GM04504 (cell line): ENCODE measurements at regions not wholly inside any gene's neighbourhood (a gene's known extent, or its start where the extent isn't known, plus 50 kb on each side); places are given as distances from the start of the nearest gene placed in this dataset.

Source experiments
- DNase-seq: peaks from one replicate; pipeline ENCODE4 v3.0.0-alpha.2; 2012; ENCODE audit warnings: low read depth

DNA sequence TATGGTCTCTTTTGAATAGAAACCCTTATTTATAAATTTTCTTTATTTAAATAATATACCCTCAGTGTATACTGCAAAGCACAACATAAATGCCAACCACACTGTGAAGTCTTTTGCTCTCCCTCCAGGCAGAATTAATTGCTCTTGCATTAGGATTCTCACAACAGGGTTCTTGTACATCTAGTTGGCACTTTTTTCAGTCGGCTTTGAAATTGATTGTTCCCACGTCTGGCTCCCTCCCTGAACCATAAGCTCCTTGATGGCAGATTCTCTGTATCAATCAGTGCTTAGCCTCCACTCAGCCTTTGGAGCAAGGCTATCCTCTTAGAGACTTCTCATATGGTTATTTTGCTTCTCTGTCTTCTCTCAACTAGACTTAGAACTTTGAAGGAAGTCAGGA lies 288.0 kb upstream of the POU3F2 start:
- DNase-seq, result no peak

DNA sequence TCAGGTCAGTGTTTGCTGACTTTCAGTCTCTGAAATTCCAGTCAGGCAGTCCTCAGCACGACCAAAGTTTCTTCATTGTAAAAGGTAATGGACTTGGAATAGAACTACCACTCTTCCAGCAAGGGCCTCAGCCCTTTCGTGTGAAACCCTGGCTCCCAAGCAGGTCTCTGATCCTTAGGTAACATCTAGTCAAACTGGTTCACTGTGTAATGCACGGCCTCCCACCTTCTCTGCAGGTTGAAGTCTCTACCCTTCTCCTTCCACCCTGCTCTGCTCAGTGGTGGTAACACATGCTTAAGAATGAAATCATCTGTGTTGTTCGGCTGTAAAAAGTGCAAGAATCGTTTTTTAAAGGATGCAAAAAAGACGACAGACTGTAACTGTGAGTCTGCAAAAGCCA lies 287.2 kb upstream of the POU3F2 start:
- DNase-seq, result no peak

DNA sequence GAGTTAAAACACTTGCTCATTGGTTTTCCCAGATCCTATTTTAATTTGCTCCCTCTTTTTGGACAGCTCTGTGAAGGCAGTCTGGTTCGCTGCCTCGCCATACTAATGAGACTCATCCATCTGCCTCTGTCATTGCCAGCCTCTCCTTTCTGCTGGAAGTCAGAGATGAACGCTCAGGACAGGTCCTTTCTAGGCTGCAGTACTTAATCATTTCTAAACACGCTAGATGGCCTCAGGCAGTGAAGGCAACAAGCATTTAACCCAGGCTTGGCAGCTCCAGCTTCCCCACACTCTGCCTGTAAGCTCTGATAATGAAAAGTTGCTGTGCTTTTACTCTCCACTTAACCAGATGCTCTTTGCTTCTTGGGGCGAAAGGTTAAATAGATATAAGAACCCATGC lies 286.7 kb upstream of the POU3F2 start:
- DNase-seq, result peak; percentile 3

DNA sequence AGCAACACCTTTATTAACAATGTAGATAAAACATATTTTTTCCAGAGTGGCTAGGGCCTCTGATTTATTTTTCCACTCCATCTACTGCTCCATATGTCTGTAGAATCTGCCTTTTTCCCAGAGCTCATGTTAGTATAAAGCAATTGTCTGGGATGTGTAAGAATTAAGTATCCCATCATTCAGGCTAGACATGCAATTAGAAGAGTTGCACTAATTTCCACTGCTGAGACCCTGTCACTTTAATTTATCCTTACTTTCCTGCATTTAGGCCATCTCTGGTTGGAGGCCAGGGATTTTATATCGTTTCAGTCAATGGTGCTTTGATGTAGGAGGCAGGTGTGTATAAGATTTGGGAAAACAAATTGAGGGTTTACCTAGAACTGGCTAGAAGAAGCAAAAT lies 286.1 kb upstream of the POU3F2 start:
- DNase-seq, result no peak

DNA sequence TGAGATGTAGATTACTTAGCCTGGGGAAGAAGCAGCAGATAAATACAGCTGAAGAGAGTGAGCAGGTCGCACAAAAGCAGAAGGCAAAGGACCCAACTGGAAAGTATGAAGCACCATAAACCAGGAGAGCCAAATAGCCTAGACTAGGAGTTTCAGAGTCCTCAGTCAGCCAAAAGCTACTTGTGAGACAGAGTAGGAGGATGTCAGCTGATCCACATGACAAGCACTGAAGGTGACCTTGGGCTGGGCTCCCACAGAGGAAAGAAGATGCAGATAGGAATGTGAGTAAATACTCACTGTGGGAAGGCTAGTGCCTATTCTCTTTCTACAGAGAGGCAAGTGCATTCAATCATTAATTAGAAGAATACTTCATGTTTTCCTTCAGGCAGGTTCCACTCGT lies 274.0 kb upstream of the POU3F2 start:
- DNase-seq, result no peak

DNA sequence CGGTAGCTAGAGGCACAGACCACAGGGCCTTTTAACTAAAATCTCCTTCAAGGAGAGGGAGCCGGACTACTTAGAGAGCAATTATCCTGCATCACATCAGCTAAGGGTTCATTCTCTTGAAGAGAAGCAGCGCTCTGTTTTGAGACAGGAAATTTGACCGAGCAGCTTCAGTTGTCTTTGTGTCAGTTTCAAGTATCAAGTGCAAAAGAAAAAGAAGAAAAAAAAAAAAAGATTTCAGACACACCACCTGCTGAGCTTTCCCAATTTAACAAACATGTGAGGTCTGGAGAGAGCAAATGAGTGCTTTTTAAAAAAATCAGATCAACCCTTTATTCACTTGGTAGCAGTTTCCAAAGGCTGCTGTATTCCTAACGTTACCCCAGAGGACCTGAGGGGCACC lies 273.5 kb upstream of the POU3F2 start:
- no peak for DNase-seq

GRCh38 chr6:98566126-98566525 lies 268.2 kb upstream of the POU3F2 start:
- no peak for DNase-seq

DNA sequence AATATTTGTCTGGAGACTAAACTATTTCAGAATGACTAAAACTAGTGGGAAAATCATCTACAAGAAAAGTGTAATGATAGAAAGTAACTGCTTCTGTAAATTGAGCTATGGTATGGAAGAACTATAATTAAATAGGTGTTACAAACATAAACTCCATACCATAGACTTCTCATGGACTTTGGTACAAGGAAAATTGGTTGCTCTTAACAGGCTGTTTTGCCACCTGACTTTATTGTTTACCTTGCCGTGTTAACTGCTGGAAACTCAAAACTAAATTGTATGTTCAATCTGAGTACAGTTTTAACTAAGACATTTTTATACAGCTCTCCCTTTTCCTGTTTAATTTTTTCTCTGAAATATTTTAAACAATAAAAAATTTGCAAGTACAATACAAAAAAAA lies 261.8 kb upstream of the POU3F2 start:
- no peak for DNase-seq

GRCh38 chr6:98574984-98575383 lies 259.4 kb upstream of the POU3F2 start:
- DNase-seq, result no peak

GRCh38 chr6:98576791-98577190 lies 257.6 kb upstream of the POU3F2 start:
- peak; percentile 41 for DNase-seq

GRCh38 chr6:98578016-98578415 lies 256.4 kb upstream of the POU3F2 start:
- no peak for DNase-seq

DNA sequence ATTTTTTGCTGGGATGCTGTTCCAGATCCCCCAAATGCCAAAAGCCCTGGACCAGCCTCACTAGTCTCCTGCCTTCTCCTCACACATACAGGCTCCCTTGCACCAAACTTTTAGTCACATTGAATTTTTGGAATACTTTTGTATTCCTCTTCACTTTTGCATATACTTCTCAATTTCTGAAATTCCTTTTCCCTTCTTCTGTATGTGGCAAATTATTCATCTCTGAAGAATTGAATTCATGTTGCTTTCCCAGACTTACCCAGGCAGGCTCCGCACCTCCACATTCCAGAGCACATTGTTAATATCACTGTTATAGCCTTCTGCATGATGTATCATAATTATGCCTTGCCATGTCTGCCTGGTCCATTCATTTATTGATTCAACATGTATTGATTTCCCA lies 255.3 kb upstream of the POU3F2 start:
- no peak for DNase-seq

GRCh38 chr6:98579941-98580340 lies 254.4 kb upstream of the POU3F2 start:
- no peak for DNase-seq

- DNase-seq, result no peak
Observed at GRCh38 chr6:98581705-98582104, 252.7 kb upstream of the POU3F2 start.

- no peak for DNase-seq
Observed at GRCh38 chr6:98583506-98583905, 250.9 kb upstream of the POU3F2 start.

- no peak for DNase-seq
Observed at GRCh38 chr6:98586163-98586562, 248.2 kb upstream of the POU3F2 start.

DNA sequence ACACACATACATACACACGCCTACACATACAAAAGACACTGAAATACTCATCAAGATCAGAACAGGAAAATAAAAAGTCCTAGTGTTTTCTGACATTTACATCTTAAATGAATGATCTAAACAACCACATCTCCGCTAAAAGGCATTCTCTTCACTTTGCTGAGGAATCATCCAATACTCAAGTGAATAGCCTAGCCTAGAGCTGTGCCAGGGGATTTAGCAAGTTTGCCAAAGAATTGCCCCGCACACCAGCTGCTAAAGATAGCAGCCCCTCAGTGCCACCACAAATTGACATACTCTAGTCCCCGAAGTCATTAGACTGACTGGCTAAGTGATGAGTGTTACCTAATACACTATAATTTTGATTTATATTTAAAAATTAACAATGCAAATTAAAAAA lies 246.8 kb upstream of the POU3F2 start:
- no peak for DNase-seq

DNA sequence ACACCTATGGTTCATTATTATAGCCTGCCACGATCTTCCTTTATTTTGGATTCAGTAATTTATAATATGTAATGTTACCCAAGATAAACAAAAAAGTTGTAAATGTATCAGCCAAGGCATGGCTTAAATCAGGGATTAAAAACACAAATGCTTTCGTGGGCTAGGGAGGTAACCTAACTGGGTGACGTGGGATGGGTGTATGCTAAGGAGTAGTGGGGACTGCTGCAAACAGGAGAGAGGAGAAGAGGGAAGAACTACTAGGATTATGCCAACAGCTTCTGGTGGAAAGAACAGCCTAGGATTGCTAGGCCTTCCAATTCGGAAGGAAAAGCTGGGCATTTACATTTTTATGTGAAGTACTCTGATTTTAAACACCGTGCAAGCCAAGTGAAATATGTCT lies 244.8 kb upstream of the POU3F2 start:
- no peak for DNase-seq

DNA sequence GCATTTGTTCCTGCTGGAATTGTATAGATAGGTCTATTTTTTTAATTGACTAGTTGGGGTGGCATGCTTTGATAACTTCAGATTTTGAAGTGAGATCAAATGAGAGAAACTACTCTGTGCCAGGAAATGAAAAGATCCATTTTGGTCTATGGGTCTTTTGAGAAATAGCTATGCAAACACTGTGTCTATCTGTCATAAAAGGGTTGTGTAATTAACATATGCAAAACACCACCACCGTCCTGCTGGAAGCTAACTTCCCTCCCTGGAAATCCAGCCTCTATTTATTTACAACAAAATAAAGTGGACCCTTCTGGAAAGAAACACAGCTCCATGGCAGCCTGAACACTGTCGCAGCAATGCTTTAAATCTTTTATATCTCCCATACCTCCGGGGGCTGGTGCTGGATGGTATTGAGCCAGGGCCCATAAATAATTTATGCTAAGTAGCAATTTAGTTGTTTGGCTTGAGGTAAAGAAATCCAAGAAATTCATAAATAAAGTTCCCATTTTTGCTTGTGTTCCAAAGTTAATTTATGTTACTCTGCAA lies 244.2 kb upstream of the POU3F2 start:
- no peak for DNase-seq

- no peak for DNase-seq
Observed at GRCh38 chr6:98590997-98591396, 243.4 kb upstream of the POU3F2 start.

DNA sequence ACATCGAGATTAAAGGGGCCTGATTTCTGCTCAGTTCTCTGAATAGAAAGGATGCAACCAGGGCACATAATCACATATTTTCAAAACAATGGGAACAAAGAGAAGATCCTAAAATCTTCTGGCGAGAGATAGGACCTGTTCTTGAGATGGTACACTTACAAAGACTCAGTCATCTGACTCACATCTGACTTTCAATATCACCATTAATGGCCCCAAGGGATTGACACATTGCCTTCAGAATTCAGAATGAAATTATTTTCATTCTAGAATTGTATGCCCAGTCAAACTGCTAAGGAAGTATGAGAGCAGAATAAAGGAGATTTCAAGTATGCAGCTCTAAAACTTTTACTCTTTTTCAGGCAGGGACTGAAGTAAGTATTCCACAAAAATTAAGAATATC lies 240.7 kb upstream of the POU3F2 start:
- no peak for DNase-seq

DNA sequence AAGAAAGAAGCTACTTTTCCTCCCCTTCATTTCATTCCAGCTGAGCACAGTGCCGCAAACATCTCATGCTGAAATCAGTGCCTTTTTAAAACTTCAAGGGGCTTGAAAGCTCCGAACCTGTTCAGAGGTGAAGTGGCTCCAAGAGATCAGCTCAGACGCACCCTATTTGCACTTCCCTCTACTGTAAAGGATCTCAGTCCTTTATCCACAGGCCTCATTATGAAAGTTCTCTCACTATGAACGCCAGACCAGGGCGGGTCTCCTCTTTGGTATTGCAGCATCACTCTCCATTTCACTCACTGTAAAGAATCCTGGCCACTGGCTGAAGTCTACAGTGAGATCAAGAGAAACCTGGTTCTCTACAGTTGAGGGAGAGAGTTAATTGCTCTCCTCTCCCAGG lies 232.7 kb upstream of the POU3F2 start:
- no peak for DNase-seq

DNA sequence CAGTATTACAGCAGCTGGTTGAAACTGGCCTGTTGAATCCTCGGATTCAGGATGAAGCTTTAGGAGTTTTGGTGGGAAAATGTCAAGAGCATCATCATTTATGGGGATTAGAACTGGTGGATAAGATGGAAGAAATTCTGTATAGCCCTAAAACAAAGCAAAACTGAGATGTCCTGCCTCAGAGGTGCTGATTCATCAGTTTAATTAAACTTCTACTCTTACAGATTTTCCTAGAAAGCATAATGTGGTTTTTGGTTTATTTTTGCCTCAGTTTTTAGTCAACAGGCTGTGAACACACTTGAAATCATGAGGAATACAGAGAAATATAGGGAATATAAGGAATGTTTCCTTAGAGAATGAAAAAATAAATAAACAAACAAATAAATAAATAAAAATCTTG lies 228.7 kb upstream of the POU3F2 start:
- DNase-seq, result no peak

DNA sequence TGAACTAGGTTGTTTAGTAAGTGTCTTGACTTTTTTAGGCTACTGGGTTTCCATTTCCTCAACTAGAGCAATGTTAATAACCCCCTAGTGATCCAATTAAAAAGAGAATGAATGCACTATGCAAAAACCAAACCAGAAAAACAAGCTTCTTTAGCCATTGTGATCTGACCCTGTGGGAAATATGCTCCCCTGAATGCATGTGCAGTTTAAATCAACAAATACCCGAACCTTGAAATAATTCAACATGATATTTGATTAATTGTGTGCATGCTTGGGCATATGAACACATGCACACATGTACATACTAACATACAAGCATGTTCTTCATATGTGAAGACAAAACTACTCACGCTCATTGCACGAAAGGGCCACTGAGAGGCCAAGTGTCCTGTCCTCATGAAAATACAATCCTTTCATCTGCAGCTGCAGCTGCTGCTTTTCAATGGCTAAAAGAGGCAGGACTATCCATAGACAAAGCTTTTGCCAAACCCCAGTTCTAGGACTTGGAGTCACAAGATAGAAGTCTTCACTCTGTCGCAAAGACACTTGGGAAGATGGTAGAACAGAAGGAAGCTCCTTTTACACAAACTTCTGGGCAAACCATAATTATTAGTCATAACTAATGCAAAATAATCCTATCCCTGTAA lies 207.1 kb upstream of the POU3F2 start:
- no peak for DNase-seq

- DNase-seq, result no peak
Observed at GRCh38 chr6:98633886-98634285, 200.5 kb upstream of the POU3F2 start.
